ENCODE measurements at regions not wholly inside any gene's neighbourhood (a gene's known extent, or its start where the extent isn't known, plus 50 kb on each side); places are given as distances from the start of the nearest gene placed in this dataset.

GRCh38 chr21:26273686-26274313 is 103.2 kb upstream of the APP start:
- TF ChIP-seq, protein P1, sequence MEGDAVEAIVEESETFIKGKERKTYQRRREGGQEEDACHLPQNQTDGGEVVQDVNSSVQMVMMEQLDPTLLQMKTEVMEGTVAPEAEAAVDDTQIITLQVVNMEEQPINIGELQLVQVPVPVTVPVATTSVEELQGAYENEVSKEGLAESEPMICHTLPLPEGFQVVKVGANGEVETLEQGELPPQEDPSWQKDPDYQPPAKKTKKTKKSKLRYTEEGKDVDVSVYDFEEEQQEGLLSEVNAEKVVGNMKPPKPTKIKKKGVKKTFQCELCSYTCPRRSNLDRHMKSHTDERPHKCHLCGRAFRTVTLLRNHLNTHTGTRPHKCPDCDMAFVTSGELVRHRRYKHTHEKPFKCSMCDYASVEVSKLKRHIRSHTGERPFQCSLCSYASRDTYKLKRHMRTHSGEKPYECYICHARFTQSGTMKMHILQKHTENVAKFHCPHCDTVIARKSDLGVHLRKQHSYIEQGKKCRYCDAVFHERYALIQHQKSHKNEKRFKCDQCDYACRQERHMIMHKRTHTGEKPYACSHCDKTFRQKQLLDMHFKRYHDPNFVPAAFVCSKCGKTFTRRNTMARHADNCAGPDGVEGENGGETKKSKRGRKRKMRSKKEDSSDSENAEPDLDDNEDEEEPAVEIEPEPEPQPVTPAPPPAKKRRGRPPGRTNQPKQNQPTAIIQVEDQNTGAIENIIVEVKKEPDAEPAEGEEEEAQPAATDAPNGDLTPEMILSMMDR (conservative IDR thresholded peaks at IDR 0.05 in 1 of 2, IDR thresholded peaks at IDR 0.05 in 1 of 2; ENCODE audit: extremely low read depth in 1 of 2, insufficient read depth in 1 of 2, low read depth in 1 of 2, low read length in 2 of 2) = no peak
- no peak for TF ChIP-seq EZH2 (IDR thresholded peaks at IDR 0.05; ENCODE audit: borderline replicate concordance, low read length)
